Retinal pigment epithelial cell (primary cell): ENCODE measurements at regions not wholly inside any gene's neighbourhood (a gene's known extent, or its start where the extent isn't known, plus 50 kb on each side); places are given as distances from the start of the nearest gene placed in this dataset.

Experiments used
- DNase-seq: peaks from one replicate; pipeline ENCODE4 v3.0.0-alpha.2; 2010; ENCODE audit warnings: low read depth
- H3K4me3 ChIP-seq: 2 replicates; pipeline ENCODE4 v1.5.1; 2011; ENCODE audit warnings: mild to moderate bottlenecking, low read length, control low read depth, moderate library complexity
- TF ChIP-seq, protein P1 (sequence below): conservative IDR thresholded peaks from 2 replicates; pipeline ENCODE4 v1.5.1; 2011; ENCODE audit warnings: low read depth, low read length, control low read depth, inconsistent platforms

DNA sequence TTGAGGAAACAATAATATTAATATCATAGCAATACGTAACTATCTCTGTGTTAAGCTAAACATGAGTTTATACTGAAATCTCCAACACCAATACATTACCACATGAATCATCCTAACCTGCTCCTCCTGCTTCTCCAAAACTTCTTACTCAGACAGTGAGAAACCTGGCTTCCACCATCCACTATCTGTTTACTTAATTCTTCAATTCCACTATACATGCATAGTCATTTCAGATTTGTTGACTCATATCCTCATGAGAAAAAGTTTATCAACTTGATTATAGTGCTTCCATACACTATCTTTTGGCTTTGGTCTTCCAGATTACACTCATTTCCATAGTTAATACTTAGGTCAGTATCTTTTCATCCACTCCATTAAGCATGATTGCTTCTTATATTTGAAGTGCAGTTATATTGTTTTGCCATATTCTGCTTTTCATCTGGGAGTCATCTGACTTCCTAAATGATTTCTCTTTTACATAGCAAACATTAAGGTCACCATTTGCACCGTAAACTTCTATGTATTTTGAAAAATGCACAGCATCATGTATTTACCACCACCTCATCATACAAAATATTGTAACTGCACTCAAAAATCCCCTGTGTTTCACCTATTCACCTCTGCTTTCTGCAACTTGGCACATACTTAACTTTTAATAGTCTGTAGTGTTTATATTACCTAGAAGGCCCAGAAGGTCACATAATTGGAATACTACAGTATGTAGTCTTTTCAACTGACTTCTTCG is 970.6 kb downstream of the DIPK2A start:
- no peak overlapping the region for H3K4me3 ChIP-seq
- DNase-seq, result no peak
- TF ChIP-seq, protein P1, sequence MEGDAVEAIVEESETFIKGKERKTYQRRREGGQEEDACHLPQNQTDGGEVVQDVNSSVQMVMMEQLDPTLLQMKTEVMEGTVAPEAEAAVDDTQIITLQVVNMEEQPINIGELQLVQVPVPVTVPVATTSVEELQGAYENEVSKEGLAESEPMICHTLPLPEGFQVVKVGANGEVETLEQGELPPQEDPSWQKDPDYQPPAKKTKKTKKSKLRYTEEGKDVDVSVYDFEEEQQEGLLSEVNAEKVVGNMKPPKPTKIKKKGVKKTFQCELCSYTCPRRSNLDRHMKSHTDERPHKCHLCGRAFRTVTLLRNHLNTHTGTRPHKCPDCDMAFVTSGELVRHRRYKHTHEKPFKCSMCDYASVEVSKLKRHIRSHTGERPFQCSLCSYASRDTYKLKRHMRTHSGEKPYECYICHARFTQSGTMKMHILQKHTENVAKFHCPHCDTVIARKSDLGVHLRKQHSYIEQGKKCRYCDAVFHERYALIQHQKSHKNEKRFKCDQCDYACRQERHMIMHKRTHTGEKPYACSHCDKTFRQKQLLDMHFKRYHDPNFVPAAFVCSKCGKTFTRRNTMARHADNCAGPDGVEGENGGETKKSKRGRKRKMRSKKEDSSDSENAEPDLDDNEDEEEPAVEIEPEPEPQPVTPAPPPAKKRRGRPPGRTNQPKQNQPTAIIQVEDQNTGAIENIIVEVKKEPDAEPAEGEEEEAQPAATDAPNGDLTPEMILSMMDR, result no peak

DNA sequence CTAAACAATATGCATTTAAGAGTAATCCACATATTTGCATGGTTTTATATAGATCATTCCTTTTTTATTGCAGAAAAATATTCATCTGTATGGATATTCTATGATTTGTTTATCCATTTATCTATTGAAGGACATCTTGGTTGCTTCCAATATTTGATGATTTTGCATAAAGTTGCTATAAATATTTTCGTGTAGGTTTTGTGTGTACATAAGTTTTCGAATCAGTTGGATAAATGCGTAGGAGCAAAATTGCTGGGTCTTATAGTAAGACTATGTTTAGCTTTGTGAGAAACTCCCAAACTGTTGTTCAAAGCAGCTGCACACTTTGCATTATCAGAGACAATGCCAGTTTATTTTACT is 971.2 kb downstream of the DIPK2A start:
- TF ChIP-seq, protein P1, result no peak
- no peak overlapping the region for H3K4me3 ChIP-seq
- no peak for DNase-seq

DNA sequence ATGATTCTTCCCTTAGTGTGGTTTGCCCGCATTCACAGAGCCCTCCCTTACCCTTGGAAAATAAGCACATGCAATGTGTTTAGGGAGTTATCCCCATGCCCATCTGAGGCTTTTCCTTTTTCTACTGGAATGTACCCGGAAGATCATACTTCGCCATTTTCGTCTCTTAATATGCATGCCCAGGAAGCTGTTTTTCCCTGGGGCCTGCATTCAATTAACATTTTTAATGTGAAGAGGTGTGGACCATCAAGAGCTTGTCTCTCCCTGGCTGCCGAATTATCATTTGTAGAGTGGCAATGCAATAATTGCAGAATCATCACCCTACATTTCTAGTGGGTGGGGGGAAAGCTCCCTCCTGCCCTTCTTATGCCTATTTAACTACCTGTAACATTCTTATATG is 976.3 kb downstream of the DIPK2A start:
- no peak for DNase-seq
- TF ChIP-seq, protein P1, result no peak
- H3K4me3 ChIP-seq, result no peak overlapping the region

DNA sequence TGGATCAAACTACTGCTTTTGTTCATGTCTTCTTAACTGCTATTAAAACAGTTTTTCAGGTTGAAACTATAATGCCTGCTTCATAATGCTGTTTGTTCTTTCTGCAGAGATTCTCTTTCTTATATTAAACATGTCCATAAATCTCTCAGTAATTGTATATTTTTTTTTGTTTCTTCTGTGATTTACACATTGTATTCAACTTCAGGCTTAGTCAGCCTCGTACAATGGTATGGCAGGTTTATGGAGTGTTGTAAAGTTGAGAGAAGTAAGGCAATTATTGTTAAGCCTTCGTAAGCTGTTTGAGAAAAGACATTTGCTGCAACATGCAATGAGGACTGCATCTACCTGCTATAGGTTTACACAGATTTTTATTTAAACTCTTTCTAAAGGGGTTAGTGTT is 977.1 kb downstream of the DIPK2A start:
- TF ChIP-seq, protein P1, result no peak
- no peak for DNase-seq
- no peak overlapping the region for H3K4me3 ChIP-seq

DNA sequence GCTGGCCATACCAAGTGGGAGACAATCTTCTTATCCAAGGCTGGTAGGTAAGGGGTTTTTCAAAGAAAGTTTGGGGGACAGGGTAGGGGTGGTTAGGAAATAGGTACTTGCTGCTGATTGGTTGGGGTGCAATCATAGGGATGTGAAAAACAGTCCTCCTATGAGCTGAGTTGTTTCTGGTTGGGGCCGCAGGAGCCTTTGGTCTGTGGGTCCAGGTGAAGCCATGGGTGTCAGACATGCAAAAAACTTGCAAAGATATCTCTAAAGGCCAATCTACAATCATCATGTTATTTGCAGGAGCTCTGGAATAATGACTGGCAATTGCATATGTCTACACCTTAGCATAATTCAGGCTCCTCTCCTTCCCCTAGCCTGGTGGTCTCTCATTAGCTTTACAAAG is 982.3 kb downstream of the DIPK2A start:
- TF ChIP-seq, protein P1, result no peak
- DNase-seq, result no peak
- H3K4me3 ChIP-seq, result no peak overlapping the region

DNA sequence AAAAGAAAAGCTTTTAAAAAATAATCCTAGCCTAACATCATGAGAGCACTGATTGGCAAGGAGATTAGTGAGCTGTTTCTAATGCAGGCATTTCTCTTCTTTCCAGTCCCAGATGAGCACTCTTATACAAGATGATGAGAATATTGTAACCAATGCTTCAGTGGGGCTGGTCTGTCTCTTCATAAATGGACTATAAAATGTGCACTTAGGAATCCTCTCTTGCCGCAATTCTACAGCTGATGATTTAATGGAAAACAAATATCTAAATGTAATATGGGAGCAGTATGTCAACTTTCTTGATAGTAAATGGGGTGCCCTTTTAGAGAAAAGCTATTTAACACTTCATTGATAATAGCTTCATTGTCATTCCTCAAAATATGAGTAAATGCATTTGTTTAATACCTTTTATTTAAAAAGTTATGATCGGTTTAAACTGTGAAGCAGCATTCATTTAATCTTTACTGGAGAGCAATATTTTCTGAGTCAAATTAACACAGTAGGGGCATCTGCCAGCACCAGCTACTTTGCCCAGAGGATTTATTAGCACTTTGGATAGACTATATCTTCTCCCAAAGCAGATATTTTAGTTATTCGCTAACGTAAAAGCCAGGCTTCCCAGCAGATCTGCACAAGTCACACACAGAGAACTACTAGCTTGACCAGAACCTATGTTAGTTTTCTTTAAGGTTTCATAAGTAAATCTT is 985.9 kb downstream of the DIPK2A start:
- DNase-seq, result no peak
- H3K4me3 ChIP-seq, result no peak overlapping the region
- TF ChIP-seq, protein P1, result no peak

DNA sequence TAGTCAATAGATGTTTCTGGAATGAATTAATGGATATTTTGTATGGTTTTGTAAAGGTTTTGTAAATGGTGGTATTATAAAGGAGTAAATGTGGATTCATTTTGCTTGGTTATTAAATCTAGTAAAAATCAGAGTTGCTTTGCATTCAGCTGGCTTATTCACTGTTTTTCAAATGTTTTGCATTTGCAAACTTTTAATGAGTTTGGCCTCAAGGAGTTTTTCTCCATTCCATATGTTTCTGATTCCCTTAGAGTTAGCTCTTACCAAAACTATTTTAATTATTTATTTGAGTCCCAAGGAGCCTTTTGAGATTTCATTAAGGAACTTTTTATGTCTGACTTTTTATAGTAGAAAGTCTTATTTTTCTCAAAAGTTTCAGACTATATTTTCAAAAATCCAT is 992.2 kb downstream of the DIPK2A start:
- no peak for DNase-seq
- TF ChIP-seq, protein P1, result no peak
- H3K4me3 ChIP-seq, result no peak overlapping the region
